Neural crest cell (in vitro differentiated cells): ENCODE measurements at regions not wholly inside any gene's neighbourhood (a gene's known extent, or its start where the extent isn't known, plus 50 kb on each side); places are given as distances from the start of the nearest gene placed in this dataset.
"Not testable (repeated sequence)": the region's sequence is repeated elsewhere in the genome, so short reads cannot be mapped to it uniquely, and the experiment has no call there.

Experiments used
- DNase-seq: peaks from one replicate; pipeline ENCODE4 v3.0.0; 2021; ENCODE audit warnings: low read depth, mixed read lengths, low spot score
- H3K27ac Mint-ChIP-seq: one replicate; pipeline ENCODE4 v1.8.0; 2021; ENCODE audit warnings: mild to moderate bottlenecking, mixed read lengths; ENCODE audit not compliant: unreplicated experiment
- H3K27me3 Mint-ChIP-seq: 2 replicates; pipeline ENCODE4 v1.8.0; 2021; ENCODE audit warnings: low read depth, mild to moderate bottlenecking, mixed read lengths
- H3K36me3 Mint-ChIP-seq: 2 replicates; pipeline ENCODE4 v1.8.0; 2021; ENCODE audit warnings: low read depth, mild to moderate bottlenecking, mixed read lengths
- H3K4me1 Mint-ChIP-seq: 2 replicates; pipeline ENCODE4 v1.8.0; 2021; ENCODE audit warnings: mixed read lengths
- H3K4me3 Mint-ChIP-seq: one replicate; pipeline ENCODE4 v1.8.0; 2021; ENCODE audit warnings: mild to moderate bottlenecking, mixed read lengths
- H3K9me3 Mint-ChIP-seq: 2 replicates; pipeline ENCODE4 v1.8.0; 2021; ENCODE audit warnings: mixed read lengths
- TF ChIP-seq, protein P1 (sequence below): fragments of 200-600 bp; sonication (generic); conservative IDR thresholded peaks from 2 replicates; pipeline ENCODE4 v1.5.0; 2021; ENCODE audit warnings: antibody characterized with exemption, mild to moderate bottlenecking

DNA sequence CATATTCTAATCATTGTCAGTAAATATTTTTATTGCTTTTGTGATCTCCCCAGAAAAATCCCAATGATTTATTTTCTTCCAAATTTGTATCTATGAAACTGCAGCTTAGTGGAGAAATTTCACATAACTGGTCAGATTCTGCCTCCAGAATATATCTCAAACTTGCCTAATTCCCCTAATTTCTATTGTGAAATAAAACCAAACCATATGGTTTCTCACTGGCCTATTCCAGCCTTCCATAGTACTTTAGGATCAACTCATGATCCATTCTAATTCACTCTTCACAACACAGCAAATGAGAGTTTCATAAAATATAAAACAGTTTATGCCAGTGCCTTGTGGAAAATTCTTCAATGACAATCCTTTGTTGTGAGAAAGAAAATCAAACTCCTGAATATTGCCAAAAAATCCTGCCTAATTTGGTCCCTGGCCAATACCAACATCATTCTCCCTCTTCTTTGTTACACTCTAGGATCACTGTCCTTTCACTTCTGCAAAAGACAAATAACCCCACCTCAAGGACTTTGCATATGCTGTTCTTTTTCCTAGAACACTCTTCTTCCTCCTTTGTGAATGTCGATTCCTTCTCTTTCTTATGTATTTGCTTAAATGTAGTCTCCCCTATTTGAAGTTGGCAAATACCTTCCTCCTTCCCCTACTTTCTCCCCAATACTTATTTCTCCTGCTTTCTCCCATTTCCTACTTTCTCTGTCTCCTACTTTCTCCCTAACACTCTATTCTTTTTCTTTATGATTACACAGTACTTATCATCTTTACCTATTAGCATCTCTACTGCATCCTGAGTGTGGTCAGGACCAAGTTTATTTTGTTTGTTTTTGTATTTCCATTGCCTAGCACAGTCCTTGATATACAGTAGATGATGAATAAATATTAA lies 587.5 kb downstream of the RFPL4B start:
- no peak for DNase-seq
- no peak overlapping the region for H3K27ac Mint-ChIP-seq
- peaks cover 4% of the 10 kb centered on the region for H3K9me3 Mint-ChIP-seq
- no peak overlapping the region for H3K4me3 Mint-ChIP-seq
- TF ChIP-seq, protein P1, sequence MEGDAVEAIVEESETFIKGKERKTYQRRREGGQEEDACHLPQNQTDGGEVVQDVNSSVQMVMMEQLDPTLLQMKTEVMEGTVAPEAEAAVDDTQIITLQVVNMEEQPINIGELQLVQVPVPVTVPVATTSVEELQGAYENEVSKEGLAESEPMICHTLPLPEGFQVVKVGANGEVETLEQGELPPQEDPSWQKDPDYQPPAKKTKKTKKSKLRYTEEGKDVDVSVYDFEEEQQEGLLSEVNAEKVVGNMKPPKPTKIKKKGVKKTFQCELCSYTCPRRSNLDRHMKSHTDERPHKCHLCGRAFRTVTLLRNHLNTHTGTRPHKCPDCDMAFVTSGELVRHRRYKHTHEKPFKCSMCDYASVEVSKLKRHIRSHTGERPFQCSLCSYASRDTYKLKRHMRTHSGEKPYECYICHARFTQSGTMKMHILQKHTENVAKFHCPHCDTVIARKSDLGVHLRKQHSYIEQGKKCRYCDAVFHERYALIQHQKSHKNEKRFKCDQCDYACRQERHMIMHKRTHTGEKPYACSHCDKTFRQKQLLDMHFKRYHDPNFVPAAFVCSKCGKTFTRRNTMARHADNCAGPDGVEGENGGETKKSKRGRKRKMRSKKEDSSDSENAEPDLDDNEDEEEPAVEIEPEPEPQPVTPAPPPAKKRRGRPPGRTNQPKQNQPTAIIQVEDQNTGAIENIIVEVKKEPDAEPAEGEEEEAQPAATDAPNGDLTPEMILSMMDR, result no peak
- peaks cover 3% of the 10 kb centered on the region for H3K36me3 Mint-ChIP-seq
- H3K27me3 Mint-ChIP-seq, result no peaks in the 10 kb centered on the region
- H3K4me1 Mint-ChIP-seq, result peaks cover 15% of the 10 kb centered on the region

DNA sequence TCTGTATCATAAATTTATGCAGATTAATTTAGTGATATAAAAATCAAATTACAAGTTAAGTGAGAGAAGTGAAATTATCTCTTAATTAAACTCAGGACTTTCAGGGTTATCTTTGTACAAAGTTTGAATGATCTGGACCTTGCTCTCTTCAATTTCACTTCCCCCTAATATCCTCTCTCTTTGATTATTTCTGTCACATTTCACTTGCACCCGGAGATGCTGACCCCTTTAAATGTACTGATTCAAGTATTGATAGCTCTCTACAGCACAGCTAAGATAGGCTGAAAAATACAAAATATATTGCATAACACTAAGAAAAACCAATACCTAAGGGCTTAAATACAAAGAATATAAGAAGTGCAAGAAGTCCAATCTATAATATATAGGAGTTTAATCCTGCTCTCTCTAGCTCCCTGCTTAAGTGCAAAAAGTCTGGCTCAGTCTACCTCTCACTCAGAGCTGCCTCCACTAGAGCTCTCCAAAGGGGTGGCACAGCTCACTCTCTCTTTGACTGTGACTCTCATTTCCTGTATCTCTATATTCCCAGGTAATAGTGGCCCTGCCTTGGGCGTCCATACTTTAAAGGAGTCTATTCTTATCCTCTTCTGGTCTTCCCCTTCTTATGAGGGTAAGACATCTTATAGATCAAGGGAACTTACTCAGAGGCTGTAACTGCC lies 588.4 kb downstream of the RFPL4B start:
- Mint-ChIP-seq H3K27me3 (no peaks in the 10 kb centered on the region), H3K9me3 (peaks cover 4% of the 10 kb centered on the region), H3K4me3 (no peak overlapping the region), H3K27ac (no peak overlapping the region), H3K4me1 (peaks cover 9% of the 10 kb centered on the region), H3K36me3 (peaks cover 3% of the 10 kb centered on the region)
- TF ChIP-seq, protein P1, result no peak
- DNase-seq, result no peak

DNA sequence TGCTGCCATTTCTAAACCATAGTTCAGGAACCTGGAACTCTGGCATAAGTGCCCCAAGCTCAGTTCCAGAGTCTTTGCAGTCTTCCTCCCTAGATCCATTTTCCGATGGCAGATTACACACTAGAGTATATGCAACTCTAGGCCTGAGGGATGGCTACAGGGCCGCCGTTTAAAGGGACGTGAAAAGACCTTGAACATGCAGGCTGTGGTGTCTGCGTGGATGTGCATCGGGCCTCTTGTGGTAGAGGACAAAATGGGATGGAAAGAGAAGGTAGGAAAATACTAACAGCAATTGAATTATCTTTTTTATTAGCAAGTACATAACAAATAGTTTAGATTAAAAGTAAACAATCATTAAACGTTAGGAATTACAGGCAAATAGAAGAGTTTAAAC lies 588.9 kb downstream of the RFPL4B start:
- peaks cover 4% of the 10 kb centered on the region for H3K9me3 Mint-ChIP-seq
- H3K36me3 Mint-ChIP-seq, result peaks cover 3% of the 10 kb centered on the region
- no peak overlapping the region for H3K27ac Mint-ChIP-seq
- no peak overlapping the region for H3K4me3 Mint-ChIP-seq
- TF ChIP-seq, protein P1, result no peak
- H3K4me1 Mint-ChIP-seq, result peaks cover 4% of the 10 kb centered on the region
- H3K27me3 Mint-ChIP-seq, result no peaks in the 10 kb centered on the region
- no peak for DNase-seq

DNA sequence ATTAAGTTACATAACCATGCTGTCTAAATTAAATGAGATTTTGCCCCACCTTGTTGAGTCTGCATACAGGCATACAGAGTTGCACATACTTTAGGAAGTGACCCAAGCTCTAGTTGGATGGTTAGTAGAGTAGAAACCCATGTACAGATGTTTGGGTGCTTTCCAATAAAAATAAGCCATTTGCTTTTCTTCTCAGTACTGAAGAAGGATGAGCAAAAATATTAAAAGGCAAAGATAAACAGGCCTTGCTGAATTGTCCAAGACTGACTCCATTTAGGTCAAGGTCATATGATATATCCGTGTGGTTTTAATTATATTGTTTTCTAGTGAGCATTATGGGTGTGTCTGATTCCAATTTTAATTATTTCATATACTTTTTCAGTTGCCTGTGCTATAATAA lies 589.4 kb downstream of the RFPL4B start:
- Mint-ChIP-seq H3K36me3 (peaks cover 3% of the 10 kb centered on the region), H3K9me3 (peaks cover 4% of the 10 kb centered on the region), H3K4me1 (peaks cover 4% of the 10 kb centered on the region), H3K4me3 (no peak overlapping the region), H3K27me3 (no peaks in the 10 kb centered on the region), H3K27ac (no peak overlapping the region)
- TF ChIP-seq, protein P1, result no peak
- DNase-seq, result no peak

DNA sequence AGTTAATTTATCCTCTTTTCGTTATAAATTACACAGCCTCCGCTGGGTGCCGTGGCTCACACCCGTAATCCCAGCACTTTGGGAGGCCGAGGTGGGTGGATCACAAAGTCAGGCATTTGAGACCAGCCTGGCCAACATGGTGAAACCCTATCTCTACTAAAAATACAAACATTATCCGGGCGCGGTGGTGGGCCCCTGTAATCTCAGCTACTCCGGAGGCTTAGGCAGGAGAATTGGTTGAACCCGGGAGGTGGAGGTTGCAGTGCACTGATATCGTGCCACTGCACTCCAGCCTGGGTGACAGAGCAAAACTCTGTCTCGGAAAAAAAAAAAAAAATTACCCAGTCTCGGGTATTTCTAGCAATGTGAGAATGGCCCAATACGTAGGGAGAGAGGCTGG lies 590.6 kb downstream of the RFPL4B start:
- not testable (repeated sequence) for H3K9me3 Mint-ChIP-seq, H3K36me3 Mint-ChIP-seq, H3K27ac Mint-ChIP-seq, H3K4me1 Mint-ChIP-seq, H3K27me3 Mint-ChIP-seq, DNase-seq, H3K4me3 Mint-ChIP-seq

DNA sequence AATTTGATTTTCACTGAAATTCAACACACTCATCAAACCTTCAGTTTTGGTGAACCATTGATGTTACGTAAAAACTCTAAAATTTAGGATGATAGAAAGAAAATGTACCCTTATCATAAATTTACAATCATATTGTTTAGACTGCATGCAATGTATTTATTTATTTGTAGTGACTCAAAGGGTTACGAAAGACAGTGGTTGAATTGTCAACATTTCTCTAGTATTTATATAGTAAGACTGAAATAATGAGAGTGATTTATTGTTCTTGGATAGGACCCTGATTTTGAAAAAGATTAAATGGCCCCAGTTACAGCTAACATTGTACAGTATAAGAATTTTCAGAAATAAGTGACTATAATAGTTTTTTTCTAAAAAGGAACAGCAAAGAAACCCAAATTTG lies 591.5 kb downstream of the RFPL4B start:
- Mint-ChIP-seq H3K27ac (no peak overlapping the region), H3K4me1 (no peaks in the 10 kb centered on the region), H3K27me3 (no peaks in the 10 kb centered on the region), H3K9me3 (peaks cover 2% of the 10 kb centered on the region), H3K36me3 (no peaks in the 10 kb centered on the region), H3K4me3 (no peak overlapping the region)
- no peak for DNase-seq
- TF ChIP-seq, protein P1, result no peak
